ENCODE measurements at regions not wholly inside any gene's neighbourhood (a gene's known extent, or its start where the extent isn't known, plus 50 kb on each side); places are given as distances from the start of the nearest gene placed in this dataset.
"Not testable (repeated sequence)": the region's sequence is repeated elsewhere in the genome, so short reads cannot be mapped to it uniquely, and the experiment has no call there.

DNA sequence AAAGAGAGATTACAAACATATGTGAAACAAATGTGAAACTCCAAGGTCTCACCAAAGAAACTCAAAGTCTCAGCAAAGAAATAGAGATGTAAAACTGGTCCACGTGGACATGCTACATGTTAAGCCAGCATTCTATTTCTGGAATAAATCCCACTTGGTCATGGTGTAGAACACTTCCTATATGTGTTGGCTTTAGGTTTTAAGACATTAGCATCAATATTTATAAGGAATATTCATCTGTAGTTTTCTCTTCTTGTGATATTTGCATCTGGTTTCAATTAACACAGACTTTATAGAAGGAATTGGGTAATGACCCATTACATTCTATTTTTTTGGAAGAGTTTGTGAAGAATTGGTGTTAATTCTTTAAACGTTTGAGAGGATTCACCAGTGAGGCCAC lies 133.1 kb downstream of the COPS8 start:
- DNase-seq = no peak

DNA sequence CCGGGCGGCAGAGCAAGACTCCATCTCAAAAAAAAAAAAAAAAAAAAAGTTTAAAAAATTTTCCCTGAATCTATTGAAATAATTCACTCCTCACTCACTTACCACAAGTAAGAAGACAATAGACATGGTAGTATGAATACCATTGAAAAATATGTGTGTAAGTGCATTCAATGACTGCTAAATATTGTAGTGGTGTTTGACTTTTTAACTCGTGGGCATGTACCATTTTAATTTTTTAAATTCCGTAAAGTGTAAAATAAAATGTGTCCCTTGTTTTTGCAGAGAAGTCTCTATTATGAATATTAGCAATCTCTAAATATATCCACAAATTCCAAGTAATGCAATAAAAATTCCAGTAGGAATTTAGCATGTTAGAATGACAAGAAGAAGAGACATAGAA lies 134.1 kb downstream of the COPS8 start:
- no peak for DNase-seq

DNA sequence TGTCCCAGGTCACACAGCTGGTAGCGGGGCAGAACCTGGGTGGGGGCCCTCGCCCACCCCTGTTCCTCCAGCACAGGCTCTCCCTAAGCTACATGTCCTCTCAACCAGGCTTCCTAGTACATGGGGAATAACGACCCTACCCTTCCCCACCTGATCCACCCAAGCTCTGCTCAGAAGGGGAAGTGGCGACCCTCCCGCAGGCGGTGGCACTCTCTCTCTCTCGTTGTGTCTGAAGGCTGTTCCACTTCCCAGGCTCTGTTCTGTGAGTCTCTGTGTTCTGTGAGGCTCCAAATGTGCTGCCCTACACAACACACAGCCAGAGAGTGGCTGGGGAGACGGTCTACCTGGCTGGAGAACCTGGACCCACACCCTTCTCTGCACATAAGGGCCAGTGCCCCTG lies 135.8 kb downstream of the COPS8 start:
- no peak for DNase-seq

DNA sequence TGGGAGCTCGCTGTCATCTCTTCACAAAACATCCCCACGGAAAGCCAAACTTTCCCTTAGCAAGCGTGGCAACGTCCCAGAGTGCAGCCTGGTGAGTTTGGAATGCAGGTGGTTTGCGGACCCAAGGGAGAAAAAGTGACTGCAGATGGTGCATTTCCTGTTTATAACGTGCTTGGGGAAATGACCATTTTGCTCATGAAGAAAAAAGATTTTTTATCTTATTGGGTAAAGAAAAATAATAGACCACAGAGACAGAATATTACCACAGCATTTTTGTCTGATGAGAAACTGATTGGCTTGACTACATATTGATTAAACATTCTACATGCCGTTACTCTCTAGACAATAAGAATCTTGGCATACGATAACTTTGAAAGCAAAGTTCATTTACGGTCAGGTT lies 136.5 kb downstream of the COPS8 start:
- DNase-seq = no peak

DNA sequence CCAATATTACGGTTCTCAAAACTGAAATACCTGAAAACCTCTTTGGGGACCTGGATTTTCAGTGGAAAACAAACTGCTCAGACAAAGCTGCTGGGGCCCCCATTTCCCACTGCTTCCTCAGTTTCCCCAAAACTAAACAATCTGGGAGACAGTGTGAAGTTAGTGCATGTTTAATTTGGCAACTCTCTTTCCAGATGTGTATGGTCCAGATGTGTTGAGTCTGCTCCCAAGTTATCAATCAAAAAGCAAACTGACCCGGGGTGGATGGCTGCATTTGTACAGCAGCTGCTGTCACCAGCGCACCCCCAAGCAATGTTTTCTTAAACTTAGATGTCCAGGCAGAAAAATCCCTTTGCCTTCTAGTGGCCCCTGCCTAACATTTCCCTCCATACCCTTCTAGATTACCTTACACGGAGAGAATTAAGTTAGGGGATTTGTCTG lies 136.9 kb downstream of the COPS8 start:
- DNase-seq = no peak

DNA sequence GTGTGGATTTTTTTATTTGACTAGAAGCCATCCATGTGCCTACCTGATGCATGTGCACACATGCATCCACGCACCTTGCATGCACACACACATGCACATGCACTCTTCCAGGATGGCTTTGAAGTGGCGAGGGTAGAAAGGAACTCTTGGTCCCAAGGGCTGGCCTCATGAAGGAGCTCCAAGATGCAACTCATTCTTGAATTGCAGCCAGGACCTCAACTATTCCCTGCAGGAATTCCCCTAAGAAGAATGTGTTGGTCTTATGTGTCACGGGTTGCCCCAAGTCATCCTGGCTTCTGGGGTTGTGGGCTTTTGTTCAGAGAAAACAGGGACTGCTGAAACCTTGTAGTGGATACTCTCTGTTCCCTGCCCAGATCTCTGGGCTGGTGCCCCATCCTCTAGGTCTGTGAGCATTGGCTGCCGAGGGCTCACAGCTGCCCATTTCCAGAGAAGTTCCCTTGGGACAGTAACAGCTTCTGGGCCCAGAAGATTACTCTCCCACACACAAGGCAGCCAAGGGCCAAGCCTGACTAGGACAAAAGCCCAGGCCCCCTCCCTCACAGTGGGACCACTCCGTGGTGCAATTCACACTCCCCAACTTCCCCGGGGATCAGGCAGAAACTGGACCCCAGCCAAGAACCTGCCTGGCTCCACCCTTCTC lies 137.6 kb downstream of the COPS8 start:
- peak in 1 of 2 experiments; percentile 71 for DNase-seq

DNA sequence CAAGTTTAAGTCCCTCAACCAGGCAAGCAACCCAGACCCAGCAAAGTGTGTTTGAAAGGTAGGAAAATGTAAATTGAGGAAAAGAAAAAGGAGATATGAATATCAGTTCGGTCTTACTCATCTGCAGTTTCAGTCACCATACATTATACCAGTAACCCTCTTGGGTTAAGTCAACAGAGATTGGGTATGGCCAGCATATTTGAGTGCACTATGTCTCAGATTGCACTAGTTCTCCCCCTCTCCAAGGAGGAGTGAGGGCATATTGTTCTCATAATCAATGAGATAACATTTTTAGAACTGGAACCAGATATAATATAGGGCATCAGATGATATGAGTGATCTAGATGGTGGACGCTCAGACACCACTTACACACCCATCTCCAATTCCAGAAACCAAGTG lies 141.5 kb downstream of the COPS8 start:
- DNase-seq = no peak

DNA sequence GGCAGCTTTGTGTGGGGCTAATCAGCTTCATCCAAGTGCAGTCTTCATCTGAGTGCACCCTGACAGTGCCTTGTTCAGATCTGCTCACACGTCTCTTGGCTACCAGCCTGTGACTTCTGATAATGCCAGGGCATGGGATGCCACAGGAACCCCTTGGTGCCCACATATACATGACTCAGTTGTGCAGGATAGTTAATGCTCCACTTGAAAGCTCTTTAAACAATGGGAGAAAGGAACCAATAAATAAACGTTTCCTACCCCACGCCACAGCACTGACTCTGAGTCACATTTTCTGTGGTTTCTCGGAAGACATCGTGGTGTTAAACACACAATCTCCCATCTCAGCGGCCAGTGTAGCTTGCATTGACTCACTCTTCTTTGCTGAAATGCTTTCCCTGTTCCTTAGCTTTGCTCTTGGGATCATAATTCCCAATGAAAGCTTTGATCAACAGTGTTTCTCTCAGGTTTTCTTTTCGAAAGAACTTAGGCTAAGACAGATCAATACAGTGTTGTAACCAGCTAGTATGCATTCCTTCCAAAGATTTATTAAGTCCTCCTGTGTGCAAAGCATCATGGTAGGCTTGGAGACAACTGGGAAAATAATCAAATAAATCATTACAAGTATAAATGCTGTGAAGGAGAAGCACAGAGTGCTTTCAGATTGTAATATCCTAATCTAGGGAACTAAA lies 142.0 kb downstream of the COPS8 start:
- DNase-seq = no peak

DNA sequence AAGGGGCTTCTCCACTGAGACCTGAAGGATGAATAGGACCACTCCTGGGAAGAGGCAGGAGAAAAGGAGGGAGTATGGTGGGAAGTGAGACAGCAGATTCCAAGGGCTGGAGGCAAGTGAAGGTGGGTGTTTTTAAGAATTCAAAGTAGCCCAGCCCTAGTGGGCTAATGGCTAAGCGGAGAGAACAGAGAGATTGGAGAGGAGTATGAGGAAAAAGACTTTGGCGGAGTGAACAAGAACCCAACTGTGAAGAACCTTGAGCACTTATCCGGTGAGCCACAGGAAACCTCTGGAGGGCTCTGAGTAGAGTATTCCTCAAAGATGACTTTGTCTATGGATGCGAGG lies 142.6 kb downstream of the COPS8 start:
- no peak for DNase-seq

DNA sequence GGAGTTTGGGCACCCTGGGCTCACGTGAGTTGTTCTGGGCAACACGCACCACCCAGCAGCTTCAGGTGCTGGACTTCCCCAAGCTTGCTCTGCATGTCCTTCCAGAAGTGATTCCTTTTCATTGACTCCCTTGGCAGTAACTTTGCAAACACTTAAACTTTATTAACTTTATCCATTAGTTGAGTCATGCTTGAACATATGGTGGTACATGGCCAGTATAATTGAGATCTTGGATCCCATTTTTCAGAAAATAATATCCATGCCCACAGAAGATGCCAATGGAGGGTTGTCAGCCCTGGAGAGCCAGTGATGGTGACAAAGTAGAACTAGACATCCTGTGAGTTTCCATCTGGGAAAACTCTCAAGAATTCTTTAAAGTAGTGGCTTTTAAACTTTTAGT lies 144.2 kb downstream of the COPS8 start:
- DNase-seq = peak in 1 of 2 experiments; percentile 60

DNA sequence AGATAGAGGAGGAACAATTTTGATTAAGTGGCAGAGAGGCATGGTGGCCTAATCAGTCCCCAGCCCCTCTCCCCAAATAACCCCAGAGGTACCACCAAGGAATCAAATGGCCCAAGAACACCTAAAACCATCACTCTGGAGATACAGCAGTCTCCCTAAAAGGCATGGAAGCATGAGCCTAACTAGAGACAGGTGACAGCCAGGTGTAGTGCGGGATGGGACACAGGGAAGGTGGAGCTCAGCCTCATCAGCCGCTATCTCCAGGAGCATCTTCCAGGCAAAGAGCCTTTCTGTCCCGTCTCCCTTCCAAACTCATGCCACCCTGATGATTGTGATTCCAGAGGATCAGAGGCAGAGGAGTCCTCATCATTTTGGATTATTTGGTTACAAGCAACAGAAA lies 144.7 kb downstream of the COPS8 start:
- no peak for DNase-seq

DNA sequence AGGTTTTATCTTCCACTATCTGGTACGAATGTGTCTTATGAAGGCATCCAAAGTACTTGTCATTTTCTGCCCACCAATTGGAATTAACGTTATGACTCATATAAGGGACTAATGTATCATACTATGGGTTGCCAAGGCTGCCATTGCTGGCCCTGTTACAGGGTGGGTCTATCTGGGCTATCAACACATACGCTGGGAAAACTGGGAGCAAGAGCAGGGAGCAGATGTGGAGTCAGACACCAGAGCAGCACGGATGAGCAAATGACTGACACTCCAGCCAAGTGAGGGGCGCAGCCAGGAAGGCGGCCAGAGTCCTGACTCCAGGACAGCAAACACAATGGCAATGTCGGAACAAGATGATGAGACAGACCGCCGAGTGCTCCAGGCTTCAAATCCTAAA lies 145.9 kb downstream of the COPS8 start:
- DNase-seq = peak; percentile 86 to 96

DNA sequence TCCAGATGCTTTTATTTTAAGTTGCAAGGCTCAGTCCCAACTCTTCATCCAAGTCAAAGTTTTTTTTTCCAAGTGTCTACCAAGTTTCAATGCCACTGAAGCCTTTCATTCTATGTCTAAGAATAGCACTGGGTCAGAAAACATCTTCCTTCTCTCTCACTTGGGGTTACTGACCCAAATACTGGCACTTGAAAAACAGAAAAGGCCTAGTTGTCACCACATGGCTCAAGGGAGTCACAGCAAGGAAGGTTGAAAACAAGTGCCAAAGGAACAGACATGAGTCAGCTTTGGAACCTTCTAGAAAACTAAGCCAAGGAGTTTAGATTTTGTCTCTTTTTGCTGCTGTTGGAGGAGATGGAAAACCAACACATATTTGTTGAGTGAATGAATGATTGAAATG lies 146.5 kb downstream of the COPS8 start:
- DNase-seq = peak; percentile 63 to 64

DNA sequence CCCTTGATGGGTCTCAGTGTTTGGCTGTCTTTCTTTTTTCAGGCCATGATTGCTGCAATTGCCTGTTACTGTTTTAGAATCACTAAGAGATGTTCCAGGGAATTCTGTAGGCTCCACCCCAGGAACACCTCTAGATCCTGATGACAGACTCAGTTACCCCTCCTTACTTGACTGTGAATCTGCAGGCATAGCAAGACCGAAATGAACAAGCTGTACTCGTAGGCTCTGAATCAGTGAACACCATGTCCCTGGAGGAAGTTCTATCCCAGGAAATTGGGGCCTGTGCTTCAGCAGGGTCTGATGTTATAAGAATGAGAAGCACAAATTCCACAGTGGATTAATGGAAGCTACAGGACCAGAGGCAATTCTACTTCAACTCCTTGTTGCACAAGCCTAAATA lies 148.6 kb downstream of the COPS8 start:
- DNase-seq = no peak

DNA sequence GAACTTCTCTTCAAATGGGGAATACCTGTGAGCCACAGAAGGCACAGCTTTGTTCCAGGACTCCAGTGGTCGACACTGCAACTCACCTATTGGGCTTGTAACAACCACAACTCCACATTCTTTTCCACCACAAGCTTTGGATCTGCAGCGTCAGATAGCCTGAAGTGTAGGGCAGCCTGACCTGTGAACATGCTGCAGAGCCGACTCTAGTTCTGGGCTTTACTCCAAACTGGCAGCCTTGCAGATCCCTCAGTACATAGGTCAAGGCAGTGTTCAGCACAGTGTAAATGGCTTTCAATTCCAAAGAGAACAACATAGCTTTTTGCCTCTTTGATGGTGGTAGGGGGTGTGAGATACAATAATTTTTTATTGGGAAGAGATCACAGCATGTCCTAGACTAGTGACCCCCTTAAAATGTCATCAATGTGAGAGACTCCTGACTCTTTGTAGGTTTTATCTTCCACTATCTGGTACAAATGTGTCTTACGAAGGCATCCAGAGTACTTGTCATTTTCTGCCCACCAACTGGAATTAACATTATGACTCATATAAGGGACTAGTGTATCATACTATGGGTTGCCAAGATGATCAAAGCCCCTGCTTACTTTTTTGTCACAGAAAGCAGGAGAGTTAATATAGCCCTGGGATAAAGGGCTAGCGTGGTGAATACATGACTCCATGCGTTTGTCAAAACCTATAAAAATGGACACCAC lies 149.8 kb downstream of the COPS8 start:
- peak; percentile 65 to 81 for DNase-seq

DNA sequence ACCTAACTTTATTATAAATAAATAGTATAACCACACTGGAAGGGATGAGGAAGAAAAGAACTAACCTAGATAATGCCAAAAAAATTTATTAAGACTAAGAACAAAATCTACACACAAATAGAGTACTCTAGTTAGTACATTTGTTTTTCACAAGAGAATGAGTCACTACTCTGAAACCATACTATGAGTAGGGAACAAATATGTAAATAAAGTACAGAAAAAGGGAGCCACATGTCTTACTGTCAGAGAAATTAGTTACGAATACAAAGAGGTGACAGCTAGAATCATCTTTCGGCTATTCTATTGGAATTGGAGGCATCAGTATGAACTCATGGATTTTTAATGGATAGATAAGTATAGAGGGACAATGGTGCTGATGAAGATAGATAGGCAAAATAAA lies 150.5 kb downstream of the COPS8 start:
- no peak for DNase-seq

DNA sequence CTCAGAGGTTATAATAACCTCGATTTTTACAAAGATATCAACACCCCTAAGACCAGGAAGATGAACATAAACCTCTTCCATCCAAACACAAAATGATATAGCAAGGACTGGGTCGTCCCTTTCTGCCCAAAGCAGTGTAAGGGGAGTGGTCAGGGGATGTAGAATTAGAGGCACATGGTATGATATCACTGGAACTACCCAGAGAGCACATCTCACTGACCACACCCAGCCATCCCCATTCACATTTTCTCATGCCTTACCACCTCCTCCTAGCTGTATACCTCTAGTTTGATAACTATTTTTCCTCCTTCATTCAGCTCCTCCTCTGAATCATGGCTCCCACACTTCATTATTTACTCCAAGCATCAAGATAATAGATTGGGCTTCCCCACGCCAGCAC lies 152.6 kb downstream of the COPS8 start:
- DNase-seq = no peak

DNA sequence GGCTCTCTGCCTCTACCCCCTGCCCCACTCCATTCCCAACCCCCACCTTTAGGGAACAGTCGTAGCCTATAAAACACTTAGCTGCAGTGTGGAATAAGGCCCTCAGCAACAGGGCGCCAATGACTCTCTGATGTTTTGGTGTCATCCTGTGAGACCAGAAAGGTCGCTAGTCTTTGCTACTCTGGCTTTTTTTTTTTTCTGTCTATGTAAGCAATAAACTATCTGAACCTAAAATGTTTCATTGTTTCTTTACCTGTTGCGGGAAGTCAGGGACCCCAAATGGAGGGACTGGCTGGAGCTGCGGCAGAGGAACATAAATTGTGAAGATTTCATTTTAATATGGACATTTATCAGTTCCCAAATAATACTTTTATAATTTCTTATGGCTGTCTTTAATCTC lies 154.6 kb downstream of the COPS8 start:
- DNase-seq = no peak

DNA sequence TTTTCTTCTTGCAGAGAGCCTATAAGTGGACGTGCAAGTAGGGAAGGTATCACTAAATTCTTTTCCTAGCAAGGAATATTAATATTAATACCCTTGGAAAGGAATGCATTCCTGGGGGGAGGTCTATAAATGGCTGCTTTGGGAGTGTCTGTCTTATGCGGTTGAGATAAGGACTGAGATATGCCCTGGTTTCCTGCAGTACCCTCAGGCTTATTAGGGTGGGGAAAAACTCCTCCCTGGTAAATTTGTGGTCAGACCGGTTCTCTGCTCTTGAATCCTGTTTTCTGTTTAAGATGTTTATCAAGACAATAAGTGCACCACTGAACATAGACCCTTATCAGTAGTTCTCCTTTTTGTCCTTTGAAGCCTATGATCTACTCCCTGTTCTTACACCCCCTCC lies 155.2 kb downstream of the COPS8 start:
- DNase-seq = not testable (repeated sequence)

DNA sequence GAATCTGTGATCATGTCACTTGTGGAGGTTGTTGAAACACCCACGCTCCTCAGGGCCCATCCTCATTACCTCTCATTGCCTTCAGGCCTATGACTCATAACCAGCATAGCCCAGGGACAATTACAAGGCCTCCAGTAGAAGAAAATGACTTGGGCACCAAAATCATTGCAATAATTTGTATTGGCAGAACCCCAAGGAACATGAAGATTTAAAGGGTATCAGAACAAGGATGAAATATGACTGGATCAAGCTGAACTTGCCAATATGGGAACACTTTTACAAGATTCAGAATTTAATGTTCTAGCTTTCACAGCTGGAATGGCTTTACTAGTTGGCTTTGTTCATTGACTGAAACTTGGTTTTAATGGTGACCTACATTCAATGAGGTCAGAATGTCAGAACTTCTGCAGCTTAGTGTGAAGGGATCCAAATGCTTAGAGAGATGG lies 156.4 kb downstream of the COPS8 start:
- no peak for DNase-seq

DNA sequence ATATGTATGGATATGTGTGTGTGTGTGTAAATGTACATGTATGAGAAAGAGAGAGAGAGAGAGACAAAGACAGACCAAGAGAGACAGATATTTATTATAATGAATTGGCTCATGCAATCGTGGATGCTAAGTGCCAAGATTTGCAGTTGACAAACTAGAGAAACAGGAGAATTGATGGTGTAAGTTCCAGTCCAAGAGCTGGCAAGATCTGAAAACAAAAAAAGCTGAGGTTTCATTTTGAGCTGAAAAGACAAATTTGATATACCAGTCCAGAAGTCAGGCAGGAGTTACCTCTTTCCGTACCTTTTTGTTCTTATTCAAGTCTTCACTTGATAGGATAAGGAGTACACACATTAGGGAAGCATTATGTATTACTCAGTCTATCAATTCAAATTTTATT lies 157.8 kb downstream of the COPS8 start:
- peak in 1 of 2 experiments; percentile 41 for DNase-seq

DNA sequence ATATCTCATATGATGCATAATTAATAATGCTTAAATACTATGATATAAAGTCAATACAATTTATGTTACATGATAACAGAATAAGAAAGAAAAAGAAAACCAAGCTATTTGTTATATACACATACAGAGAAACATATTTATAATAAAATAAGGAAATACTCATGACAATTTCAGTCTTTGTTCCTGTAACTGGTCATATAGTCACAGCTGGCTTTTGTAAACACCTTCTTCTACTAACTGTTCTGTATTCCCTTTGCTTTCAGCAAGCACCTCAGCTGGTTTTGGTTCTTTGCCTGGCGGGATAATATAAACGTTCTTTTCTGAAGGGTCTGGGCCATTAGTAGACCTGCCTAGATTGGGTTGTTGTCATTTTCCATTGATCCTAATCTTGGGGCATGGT lies 158.5 kb downstream of the COPS8 start:
- DNase-seq = no peak

DNA sequence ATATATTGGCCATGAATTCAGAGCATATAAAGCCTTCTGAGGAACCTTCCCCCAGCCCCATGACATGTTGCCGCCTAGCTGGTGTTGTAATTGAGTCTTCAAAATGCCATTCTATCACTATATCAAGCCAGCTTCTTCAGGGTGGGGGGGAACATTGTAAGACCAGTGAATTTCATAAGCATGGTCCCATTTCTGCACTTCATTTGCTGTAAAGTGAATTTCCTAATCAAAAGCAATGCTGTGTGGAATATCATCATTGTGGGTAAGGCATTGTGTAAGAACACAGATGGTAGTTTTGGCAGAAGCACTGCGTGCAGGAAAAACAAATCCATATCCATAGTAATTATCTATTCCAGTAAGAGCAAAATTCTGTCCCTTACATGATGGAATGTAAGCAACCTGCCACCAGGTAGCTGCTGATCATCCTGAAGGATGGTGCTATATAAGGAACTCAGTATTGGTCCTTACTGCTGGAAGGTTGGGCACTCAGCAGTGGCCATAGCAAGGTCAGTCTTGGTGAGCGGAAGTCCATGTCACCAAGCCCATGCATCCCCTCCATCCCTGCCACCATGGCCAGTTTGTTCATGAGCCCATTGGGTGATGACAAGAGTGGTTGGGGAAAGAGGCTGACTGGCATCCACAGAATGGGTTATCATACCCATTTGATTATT lies 159.4 kb downstream of the COPS8 start:
- DNase-seq = peak in 1 of 2 experiments; percentile 26

DNA sequence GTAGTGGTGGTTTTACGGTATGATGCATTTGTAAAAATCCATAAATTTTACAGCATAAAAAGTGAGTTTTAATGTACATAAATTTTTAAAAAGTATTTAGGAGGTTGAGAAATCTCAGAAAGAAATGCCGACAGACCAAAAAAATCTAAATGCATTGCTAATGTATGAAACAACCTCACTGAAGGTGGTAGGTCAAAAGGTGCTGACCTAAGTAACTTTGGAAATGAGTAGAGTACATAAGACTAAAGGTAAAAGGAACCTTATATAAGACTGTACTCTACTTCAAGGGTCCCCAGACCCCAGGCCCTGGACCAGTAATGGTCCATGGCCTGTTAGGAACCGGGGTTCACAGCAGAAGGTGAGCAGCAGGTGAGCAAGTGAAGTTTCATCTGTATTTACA lies 163.4 kb downstream of the COL6A3 start:
- no peak for DNase-seq

All from NCI-H446 (cell line).